GM23338 (cell line): ENCODE measurements at regions not wholly inside any gene's neighbourhood (a gene's known extent, or its start where the extent isn't known, plus 50 kb on each side); places are given as distances from the start of the nearest gene placed in this dataset.

Experiments used
- ATAC-seq: fragments of 200-7000 bp; cut with Tn5 transposase; 3 replicates; pipeline ENCODE4 v1.9.1; 2020
- DNase-seq: peaks from one replicate; pipeline ENCODE4 v3.0.0-alpha.2; 2015; ENCODE audit warnings: low spot score
- H2AFZ ChIP-seq: fragments of 200-600 bp; sonication (generic); 2 replicates; pipeline ENCODE4 v1.8.0; 2016; ENCODE audit warnings: antibody characterized with exemption, mild to moderate bottlenecking, moderate library complexity
- H3F3A ChIP-seq: fragments of 200-600 bp; sonication (generic); replicated peaks from 2 replicates; pipeline ENCODE4 v1.8.0; 2017; ENCODE audit warnings: antibody characterized with exemption, mixed run types, low read depth
- H3K27ac ChIP-seq: fragments of 200-600 bp; sonication (generic); 2 replicates; pipeline ENCODE4 v1.6.1; 2016; ENCODE audit warnings: low read depth
- H3K27me3 ChIP-seq: fragments of 200-600 bp; sonication (generic); 2 replicates; pipeline ENCODE4 v1.8.0; 2016; ENCODE audit warnings: mild to moderate bottlenecking, mixed run types, moderate library complexity; ENCODE audit not compliant: insufficient read depth
- H3K36me3 ChIP-seq: fragments of 200-600 bp; sonication (generic); 2 replicates; pipeline ENCODE4 v1.8.0; 2016; ENCODE audit warnings: mild to moderate bottlenecking; ENCODE audit not compliant: insufficient read depth
- H3K4me1 ChIP-seq: fragments of 200-600 bp; sonication (generic); 2 replicates; pipeline ENCODE4 v1.8.0; 2016; ENCODE audit warnings: mild to moderate bottlenecking, moderate library complexity; ENCODE audit not compliant: insufficient read depth
- H3K4me2 ChIP-seq: fragments of 200-600 bp; sonication (generic); 2 replicates; pipeline ENCODE4 v1.7.1; 2017; ENCODE audit warnings: mixed run types
- H3K4me3 ChIP-seq: fragments of 200-600 bp; sonication (generic); 2 replicates; pipeline ENCODE4 v1.6.1; 2016; ENCODE audit warnings: mixed run types
- H3K79me2 ChIP-seq: fragments of 200-600 bp; sonication (generic); replicated peaks from 2 replicates; pipeline ENCODE4 v1.8.0; 2017; ENCODE audit warnings: mild to moderate bottlenecking; ENCODE audit not compliant: insufficient read depth
- H3K9me2 ChIP-seq: fragments of 200-600 bp; sonication (generic); 2 replicates; pipeline ENCODE4 v1.8.0; 2017; ENCODE audit not compliant: insufficient read depth
- H4K20me1 ChIP-seq: fragments of 200-600 bp; sonication (generic); replicated peaks from 2 replicates; pipeline ENCODE4 v1.8.0; 2017; ENCODE audit warnings: mild to moderate bottlenecking; ENCODE audit not compliant: insufficient read depth
- H3K27ac Mint-ChIP-seq: 2 replicates; pipeline ENCODE4 v1.8.0; 2020; ENCODE audit warnings: inconsistent platforms, mild to moderate bottlenecking, moderate library complexity, mixed read lengths
- H3K27me3 Mint-ChIP-seq: 3 replicates; pipeline ENCODE4 v1.8.0; 2022; ENCODE audit warnings: low read depth, mild to moderate bottlenecking, moderate library complexity, mixed read lengths, inconsistent platforms; ENCODE audit not compliant: insufficient read depth, poor library complexity
- H3K36me3 Mint-ChIP-seq: 3 replicates; pipeline ENCODE4 v1.8.0; 2021; ENCODE audit warnings: low read depth, mild to moderate bottlenecking, inconsistent platforms, moderate library complexity, mixed read lengths
- H3K4me1 Mint-ChIP-seq: 3 replicates; pipeline ENCODE4 v1.8.0; 2020; ENCODE audit warnings: mild to moderate bottlenecking, inconsistent platforms, mixed read lengths
- H3K4me3 Mint-ChIP-seq: 3 replicates; pipeline ENCODE4 v1.8.0; 2021; ENCODE audit warnings: moderate library complexity, mild to moderate bottlenecking, inconsistent platforms, mixed read lengths
- H3K9me3 Mint-ChIP-seq: 3 replicates; pipeline ENCODE4 v1.8.0; 2020; ENCODE audit warnings: moderate library complexity, mild to moderate bottlenecking, inconsistent platforms, mixed read lengths
- CREB1 ChIP-seq: fragments of 250-450 bp; sonication (Bioruptor Pico); IDR thresholded peaks from 2 replicates; pipeline ENCODE4 v1.5.0; 2020; ENCODE audit warnings: low read depth, mild to moderate bottlenecking, moderate library complexity
- ETS1 ChIP-seq: IDR thresholded peaks from 2 replicates; pipeline ENCODE4 v1.6.1; 2016; ENCODE audit warnings: antibody characterized with exemption
- EZH2 ChIP-seq: fragments of 200-600 bp; sonication (generic); IDR thresholded peaks from one replicate; pipeline ENCODE4 v1.8.0; 2017; ENCODE audit warnings: antibody characterized with exemption, mild to moderate bottlenecking, low read depth; ENCODE audit not compliant: unreplicated experiment
- EZH2phosphoT487 ChIP-seq: fragments of 200-600 bp; sonication (generic); IDR thresholded peaks from one replicate; pipeline ENCODE4 v1.8.1; 2018; ENCODE audit warnings: antibody characterized with exemption; ENCODE audit not compliant: unreplicated experiment
- JUNB ChIP-seq: IDR thresholded peaks from one replicate; pipeline ENCODE4 v1.6.1; 2016; ENCODE audit warnings: antibody characterized with exemption; ENCODE audit not compliant: unreplicated experiment
- NANOG ChIP-seq: IDR thresholded peaks from 2 replicates; pipeline ENCODE4 v1.6.1; 2016; ENCODE audit warnings: antibody characterized with exemption, borderline replicate concordance
- POLR2AphosphoS5 ChIP-seq: IDR thresholded peaks from 2 replicates; pipeline ENCODE4 v1.6.1; 2016; ENCODE audit warnings: antibody characterized with exemption, low read depth
- REST ChIP-seq: IDR thresholded peaks from one replicate; pipeline ENCODE4 v1.6.1; 2018; ENCODE audit warnings: antibody characterized with exemption; ENCODE audit not compliant: unreplicated experiment
- STAT1 ChIP-seq: IDR thresholded peaks from one replicate; pipeline ENCODE4 v1.6.1; 2016; ENCODE audit warnings: antibody characterized with exemption; ENCODE audit not compliant: unreplicated experiment
- ZNF331 ChIP-seq: fragments of 250-450 bp; sonication (Bioruptor Pico); IDR thresholded peaks from 2 replicates; pipeline ENCODE4 v1.5.0; 2020; ENCODE audit warnings: low read depth, mild to moderate bottlenecking, moderate library complexity
- ZNF462 ChIP-seq: fragments of 250-450 bp; sonication (Bioruptor Pico); IDR thresholded peaks from 2 replicates; pipeline ENCODE4 v1.5.0; 2020; ENCODE audit warnings: mild to moderate bottlenecking, moderate library complexity
- TF ChIP-seq, protein P1 (sequence below), 2 experiments: fragments of 200-600 bp in 1 of 2; sonication (generic) in 1 of 2; conservative IDR thresholded peaks; 2 replicates each; pipeline versions ENCODE4 v1.5.1 to v1.6.1; 2016 to 2017; ENCODE audit warnings: antibody characterized with exemption in 2 of 2, low read depth in 2 of 2, mild to moderate bottlenecking in 2 of 2, moderate library complexity in 1 of 2

DNA sequence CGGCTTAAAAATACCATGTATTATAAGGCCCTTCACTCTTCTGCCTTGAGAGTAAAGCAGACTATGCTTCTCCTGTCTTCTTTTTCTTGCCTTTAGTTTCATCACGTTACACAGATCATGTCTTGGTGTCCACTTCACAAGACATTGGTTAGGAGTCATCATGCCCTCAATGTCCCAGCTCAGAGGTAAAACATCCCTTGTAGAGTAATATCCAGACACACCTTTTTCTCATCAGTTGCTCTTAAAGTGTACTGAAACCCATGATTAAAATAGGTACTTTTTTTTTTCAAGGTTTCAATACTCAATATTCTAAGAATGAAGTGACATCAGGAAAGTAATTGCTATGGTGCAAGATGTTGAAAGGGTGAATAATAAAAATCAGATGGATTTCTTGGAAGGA is 267.8 kb downstream of the PMP22 start:
- DNase-seq (no peak), ATAC-seq (no peak)
- Histone ChIP-seq H3K36me3 (no peaks in the 10 kb centered on the region; the same call in 1 of the 2 replicates), H3K4me1 (no peaks in the 10 kb centered on the region), H3K4me2 (no peak overlapping the region), H3K79me2 (no peaks in the 10 kb centered on the region), H3K4me3 (no peak overlapping the region), H4K20me1 (no peaks in the 10 kb centered on the region), H3K27me3 (no peaks in the 10 kb centered on the region), H2AFZ (no peak overlapping the region), H3K27ac (no peak overlapping the region), H3K9me2 (peaks cover 4% of the 10 kb centered on the region), H3F3A (no peaks in the 10 kb centered on the region)
- Mint-ChIP-seq H3K27ac (no peak overlapping the region), H3K9me3 (no peaks in the 10 kb centered on the region; the same call in 2 of the 3 replicates), H3K4me1 (no peaks in the 10 kb centered on the region), H3K4me3 (no peak overlapping the region), H3K27me3 (no peaks in the 10 kb centered on the region), H3K36me3 (no peaks in the 10 kb centered on the region; the same call in 2 of the 3 replicates)
- TF ChIP-seq STAT1 (no peak), POLR2AphosphoS5 (no peak), ETS1 (no peak), NANOG (no peak), CREB1 (CRISPR knock-in tag) (no peak), ZNF331 (CRISPR knock-in tag) (no peak), ZNF462 (CRISPR knock-in tag) (no peak), JUNB (no peak), EZH2 (no peak), REST (no peak), EZH2phosphoT487 (no peak)
- TF ChIP-seq, protein P1, sequence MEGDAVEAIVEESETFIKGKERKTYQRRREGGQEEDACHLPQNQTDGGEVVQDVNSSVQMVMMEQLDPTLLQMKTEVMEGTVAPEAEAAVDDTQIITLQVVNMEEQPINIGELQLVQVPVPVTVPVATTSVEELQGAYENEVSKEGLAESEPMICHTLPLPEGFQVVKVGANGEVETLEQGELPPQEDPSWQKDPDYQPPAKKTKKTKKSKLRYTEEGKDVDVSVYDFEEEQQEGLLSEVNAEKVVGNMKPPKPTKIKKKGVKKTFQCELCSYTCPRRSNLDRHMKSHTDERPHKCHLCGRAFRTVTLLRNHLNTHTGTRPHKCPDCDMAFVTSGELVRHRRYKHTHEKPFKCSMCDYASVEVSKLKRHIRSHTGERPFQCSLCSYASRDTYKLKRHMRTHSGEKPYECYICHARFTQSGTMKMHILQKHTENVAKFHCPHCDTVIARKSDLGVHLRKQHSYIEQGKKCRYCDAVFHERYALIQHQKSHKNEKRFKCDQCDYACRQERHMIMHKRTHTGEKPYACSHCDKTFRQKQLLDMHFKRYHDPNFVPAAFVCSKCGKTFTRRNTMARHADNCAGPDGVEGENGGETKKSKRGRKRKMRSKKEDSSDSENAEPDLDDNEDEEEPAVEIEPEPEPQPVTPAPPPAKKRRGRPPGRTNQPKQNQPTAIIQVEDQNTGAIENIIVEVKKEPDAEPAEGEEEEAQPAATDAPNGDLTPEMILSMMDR (conservative IDR thresholded peaks at IDR 0.05; ENCODE audit: low read depth in 2 of 2): no peak
